Activated CD4-positive, alpha-beta T cell treated with anti-CD3 and anti-CD28 coated beads, Interleukin-2, Interleukin-4, amounts not matched to agents 100 ng/mL and 50 ng/mL, durations not matched to agents 16 hours and 8 hours (primary cell): ENCODE measurements at regions not wholly inside any gene's neighbourhood (a gene's known extent, or its start where the extent isn't known, plus 50 kb on each side); places are given as distances from the start of the nearest gene placed in this dataset.
"Not testable (repeated sequence)": the region's sequence is repeated elsewhere in the genome, so short reads cannot be mapped to it uniquely, and the experiment has no call there.

ENCODE experiments used
- DNase-seq: peaks from one replicate; pipeline ENCODE4 v3.0.0-alpha.2; 2020; ENCODE audit warnings: low spot score

GRCh38 chrX:16067886-16068515 is 55.4 kb upstream of the GRPR start:
- DNase-seq: no peak

GRCh38 chrX:16063921-16064320 is 59.4 kb upstream of the GRPR start:
- DNase-seq: no peak

GRCh38 chrX:16063141-16063540 is 60.2 kb upstream of the GRPR start:
- no peak for DNase-seq

GRCh38 chrX:16061296-16061695 is 62.1 kb upstream of the GRPR start:
- no peak for DNase-seq

- DNase-seq: no peak
Observed at GRCh38 chrX:16060252-16060651, 63.1 kb upstream of the GRPR start.

GRCh38 chrX:16049126-16049525 is 74.2 kb upstream of the GRPR start:
- not testable (repeated sequence) for DNase-seq

- no peak for DNase-seq
Observed at GRCh38 chrX:16042980-16043379, 80.4 kb upstream of the GRPR start.

GRCh38 chrX:16039834-16040233 is 83.5 kb upstream of the GRPR start:
- DNase-seq: peak; percentile 17

- DNase-seq: peak; percentile 16
Observed at GRCh38 chrX:16039363-16039762, 84.0 kb upstream of the GRPR start.

- no peak for DNase-seq
Observed at GRCh38 chrX:16033331-16033730, 90.0 kb upstream of the GRPR start.

- no peak for DNase-seq
Observed at GRCh38 chrX:16028576-16028975, 94.8 kb upstream of the GRPR start.

GRCh38 chrX:16023790-16024734 is 99.3 kb upstream of the GRPR start:
- DNase-seq: peak; percentile 55

- peak; percentile 1 for DNase-seq
Observed at GRCh38 chrX:16022580-16023200, 100.7 kb upstream of the GRPR start.

GRCh38 chrX:16018291-16018690 is 105.1 kb upstream of the GRPR start:
- DNase-seq: no peak

- no peak for DNase-seq
Observed at GRCh38 chrX:16014171-16014570, 109.2 kb upstream of the GRPR start.

- DNase-seq: no peak
Observed at GRCh38 chrX:16012250-16012649, 111.1 kb upstream of the GRPR start.

GRCh38 chrX:16005917-16006316 is 117.4 kb upstream of the GRPR start:
- DNase-seq: no peak

- DNase-seq: no peak
Observed at GRCh38 chrX:16002185-16002584, 121.2 kb upstream of the GRPR start.

- no peak for DNase-seq
Observed at GRCh38 chrX:15998350-15998749, 125.0 kb upstream of the GRPR start.

- DNase-seq: no peak
Observed at GRCh38 chrX:15989716-15990115, 133.6 kb upstream of the GRPR start.

- DNase-seq: no peak
Observed at GRCh38 chrX:15988661-15989603, 134.3 kb upstream of the AP1S2 start.

GRCh38 chrX:15985937-15986336 is 131.3 kb upstream of the AP1S2 start:
- DNase-seq: peak; percentile 41
